SK-N-SH (cell line): ENCODE measurements at regions not wholly inside any gene's neighbourhood (a gene's known extent, or its start where the extent isn't known, plus 50 kb on each side); places are given as distances from the start of the nearest gene placed in this dataset.

Experiments
- CTCF ChIP-seq: fragments of 200-600 bp; sonication (generic); IDR thresholded peaks from 2 replicates; pipeline ENCODE4 v1.6.1; 2017; ENCODE audit warnings: antibody characterized with exemption, mild to moderate bottlenecking, moderate library complexity
- EZH2phosphoT487 ChIP-seq: fragments of 200-600 bp; sonication (generic); IDR thresholded peaks from 2 replicates; pipeline ENCODE4 v1.6.1; 2017; ENCODE audit warnings: low read depth, mixed run types, mild to moderate bottlenecking, antibody characterized with exemption, moderate library complexity, borderline replicate concordance
- FOSL2 ChIP-seq: IDR thresholded peaks from 2 replicates; pipeline ENCODE4 v1.4.0; 2012; ENCODE audit warnings: low read depth, mild to moderate bottlenecking, moderate library complexity, borderline replicate concordance
- POLR2AphosphoS5 ChIP-seq: IDR thresholded peaks from 2 replicates; pipeline ENCODE4 v1.6.1; 2012; ENCODE audit warnings: low read depth, low read length
- SMC3 ChIP-seq: IDR thresholded peaks from 2 replicates; pipeline ENCODE4 v1.6.1; 2012; ENCODE audit warnings: low read depth, low read length, improper control_type of control experiment

GRCh38 chr21:27831816-27832569 lies 865.1 kb upstream of the ADAMTS5 start:
- no peak for TF ChIP-seq CTCF
- no peak for TF ChIP-seq SMC3
- no peak for TF ChIP-seq EZH2phosphoT487
- no peak for TF ChIP-seq FOSL2
- TF ChIP-seq POLR2AphosphoS5, result no peak
